ENCODE measurements at regions not wholly inside any gene's neighbourhood (a gene's known extent, or its start where the extent isn't known, plus 50 kb on each side); places are given as distances from the start of the nearest gene placed in this dataset.

- TF ChIP-seq ZBTB21 (CRISPR knock-in tag; IDR thresholded peaks at IDR 0.05; ENCODE audit: borderline replicate concordance): no peak
- TF ChIP-seq PREB (CRISPR knock-in tag; IDR thresholded peaks at IDR 0.05; ENCODE audit: borderline replicate concordance): no peak
- TF ChIP-seq GRHL2 (CRISPR knock-in tag; IDR thresholded peaks at IDR 0.05; ENCODE audit: insufficient replicate concordance, severe bottlenecking): no peak
- TF ChIP-seq ERG (CRISPR knock-in tag; IDR thresholded peaks at IDR 0.05): no peak
These were observed 148.9 kb downstream of the MAFB start (continued) for GRCh38 chr20:40540166-40540565.

- ChIA-PET CTCF (no interaction called here), POLR2A (interaction anchor here (1.6 kb wide), 1 partner anchor 151 kb away, joined by 3 read pairs; the partner anchor contains the start of gene MAFB)
- Mint-ChIP-seq H3K27me3 (ENCODE audit: low read depth) (0 out of 2 replicates have a peak, but pooled peaks cover 2% of the 10 kb centered on the region), H3K36me3 (no peaks in the 10 kb centered on the region), H3K4me3 (no peak overlapping the region), H3K27ac (no peak overlapping the region), H3K9me3 (no peaks in the 10 kb centered on the region), H3K4me1 (peaks cover 4% of the 10 kb centered on the region; the same call in 1 of the 2 replicates)
- no peak for DNase-seq (ENCODE audit: low spot score)
- ATAC-seq: no peak
- no peak for TF ChIP-seq CDX4 (CRISPR knock-in tag; IDR thresholded peaks at IDR 0.05; ENCODE audit: borderline replicate concordance)
- TF ChIP-seq TEAD4 (CRISPR knock-in tag; IDR thresholded peaks at IDR 0.05): no peak
- no peak for TF ChIP-seq ZNF121 (CRISPR knock-in tag; IDR thresholded peaks at IDR 0.05)
- TF ChIP-seq ZNF512 (CRISPR knock-in tag; IDR thresholded peaks at IDR 0.05; ENCODE audit: borderline replicate concordance): no peak
- no peak for TF ChIP-seq ATF6 (CRISPR knock-in tag; IDR thresholded peaks at IDR 0.05)
- TF ChIP-seq JUN (CRISPR knock-in tag; IDR thresholded peaks at IDR 0.05): no peak
- no peak for TF ChIP-seq NFATC4 (CRISPR knock-in tag; IDR thresholded peaks at IDR 0.05)
- TF ChIP-seq TEAD1 (CRISPR knock-in tag; IDR thresholded peaks at IDR 0.05): no peak
- TF ChIP-seq NR3C1 (CRISPR knock-in tag; conservative IDR thresholded peaks at IDR 0.05; ENCODE audit: low read depth): no peak
- TF ChIP-seq E2F1 (CRISPR knock-in tag; IDR thresholded peaks at IDR 0.05): no peak
- no peak for TF ChIP-seq IRF2 (CRISPR knock-in tag; IDR thresholded peaks at IDR 0.05; ENCODE audit: borderline replicate concordance, low read depth)
- TF ChIP-seq TP53 (CRISPR knock-in tag; IDR thresholded peaks at IDR 0.05): no peak
- no peak for TF ChIP-seq ZBTB43 (CRISPR knock-in tag; IDR thresholded peaks at IDR 0.05)
- no peak for TF ChIP-seq GRHL2 (CRISPR knock-in tag; IDR thresholded peaks at IDR 0.05; ENCODE audit: insufficient replicate concordance, severe bottlenecking)
These were observed 150.9 kb downstream of the MAFB start for GRCh38 chr20:40538131-40538530.

Measured in WTC11 (cell line).